Endothelial cell of umbilical vein (primary cell): ENCODE measurements at regions not wholly inside any gene's neighbourhood (a gene's known extent, or its start where the extent isn't known, plus 50 kb on each side); places are given as distances from the start of the nearest gene placed in this dataset.

Experiments used
- BruUV-seq: library from RNA; stranded (reverse); fragments of 400-500 nt; replicated peaks from 2 replicates; lab custom pipeline; 2021; lab: Mats Ljungman, UMichigan
- CTCF ChIA-PET: fragments of 300-600, 350-600 bp; sonication (Branson Sonifier 250); formaldehyde crosslinking; loops from one replicate; lab custom pipeline; 2021; ENCODE audit warnings: antibody characterized with exemption, inconsistent platforms; lab: Charles Lee
- POLR2A ChIA-PET: fragments of 300-600, 350-600 bp; sonication (Branson Sonifier 250); formaldehyde crosslinking; loops from one replicate; lab custom pipeline; 2021; ENCODE audit warnings: antibody characterized with exemption, inconsistent platforms; lab: Charles Lee
- DNase-seq: peaks from one replicate; pipeline ENCODE4 v3.0.0-alpha.2; 2011; ENCODE audit warnings: low read depth, low spot score
- FAIRE-seq: peaks from 2 replicates; lab custom pipeline; 2011; peaks lifted over from hg19 to GRCh38; lab: Jason Lieb, UNC
- H2AFZ ChIP-seq: 2 replicates; pipeline ENCODE4 v1.6.0; 2012; ENCODE audit warnings: low read depth, low read length, control low read depth, inconsistent platforms
- H3K27ac ChIP-seq: 2 replicates; pipeline ENCODE4 v1.5.1; 2011; ENCODE audit warnings: low read depth, mild to moderate bottlenecking, control low read depth, low read length, moderate library complexity; ENCODE audit not compliant: insufficient read depth
- H3K27me3 ChIP-seq, 2 experiments: 2 replicates each; pipeline versions ENCODE4 v1.6.0 to v1.6.1; 2011; ENCODE audit warnings: low read length in 2 of 2, mixed read lengths in 1 of 2; ENCODE audit not compliant: control insufficient read depth in 2 of 2, insufficient read depth in 2 of 2
- H3K36me3 ChIP-seq, 2 experiments: 2 replicates in 1 of 2; 3 replicates in 1 of 2; pipeline ENCODE4 v1.5.1; 2011; ENCODE audit warnings: low read length in 2 of 2, mild to moderate bottlenecking in 1 of 2, moderate library complexity in 1 of 2; ENCODE audit not compliant: control insufficient read depth in 2 of 2, insufficient read depth in 2 of 2; ENCODE audit errors: extremely low read depth in 1 of 2
- H3K4me1 ChIP-seq: 3 replicates; pipeline ENCODE4 v1.5.1; 2011; ENCODE audit warnings: mild to moderate bottlenecking, low read length; ENCODE audit not compliant: control insufficient read depth, insufficient read depth; ENCODE audit errors: extremely low read depth
- H3K4me2 ChIP-seq: 2 replicates; pipeline ENCODE4 v1.6.1; 2011; ENCODE audit warnings: low read length, control low read depth, mixed read lengths; ENCODE audit not compliant: insufficient read depth
- H3K4me3 ChIP-seq, 3 experiments: fragments of 200-600 bp in 1 of 3; sonication (generic), shearing (Covaris generic) in 1 of 3; replicated peaks in 1 of 3; 2 replicates each; pipeline ENCODE4 v1.5.1; 2011 to 2016; ENCODE audit warnings: control low read depth in 3 of 3, low read length in 3 of 3, mild to moderate bottlenecking in 2 of 3, inconsistent platforms in 1 of 3, low read depth in 1 of 3, moderate library complexity in 1 of 3; ENCODE audit not compliant: insufficient read depth in 1 of 3
- H3K79me2 ChIP-seq: 2 replicates; pipeline ENCODE4 v1.6.0; 2012; ENCODE audit warnings: low read length, inconsistent platforms; ENCODE audit not compliant: control insufficient read depth, insufficient read depth
- H3K9ac ChIP-seq: replicated peaks from 2 replicates; pipeline ENCODE3; 2011; ENCODE audit warnings: low read length, control low read depth; ENCODE audit not compliant: insufficient read depth; ENCODE audit errors: extremely low read depth
- H3K9me1 ChIP-seq: replicated peaks from 3 replicates; pipeline ENCODE4 v1.6.0; 2011; ENCODE audit warnings: mild to moderate bottlenecking, low read length; ENCODE audit not compliant: control insufficient read depth, insufficient read depth; ENCODE audit errors: extremely low read depth
- H3K9me3 ChIP-seq: replicated peaks from 2 replicates; pipeline ENCODE4 v1.5.1; 2012; ENCODE audit warnings: low read length, inconsistent platforms; ENCODE audit not compliant: control insufficient read depth, insufficient read depth
- H4K20me1 ChIP-seq: replicated peaks from 2 replicates; pipeline ENCODE3; 2011; ENCODE audit warnings: mild to moderate bottlenecking, low read length; ENCODE audit not compliant: control insufficient read depth, insufficient read depth; ENCODE audit errors: extremely low read depth
- EZH2 ChIP-seq: IDR thresholded peaks from 2 replicates; pipeline ENCODE4 v1.6.1; 2012; ENCODE audit warnings: borderline replicate concordance, low read depth, mild to moderate bottlenecking, moderate library complexity, low read length, inconsistent platforms; ENCODE audit not compliant: severe bottlenecking
- FOS ChIP-seq: IDR thresholded peaks from 2 replicates; pipeline ENCODE4 v1.6.1; 2011; ENCODE audit warnings: mild to moderate bottlenecking, low read length, moderate library complexity, borderline replicate concordance; ENCODE audit not compliant: insufficient read depth
- GATA2 ChIP-seq: IDR thresholded peaks from 2 replicates; pipeline ENCODE4 v1.7.0; 2011; ENCODE audit warnings: low read depth, mild to moderate bottlenecking, moderate library complexity, mixed read lengths, low read length; ENCODE audit not compliant: insufficient read length, insufficient read depth
- JUN ChIP-seq: IDR thresholded peaks from 2 replicates; pipeline ENCODE4 v1.6.1; 2011; ENCODE audit warnings: borderline replicate concordance, low read depth; ENCODE audit not compliant: insufficient read length, insufficient read depth
- MYC ChIP-seq: IDR thresholded peaks from one replicate; pipeline ENCODE4 v1.6.1; 2011; ENCODE audit warnings: mild to moderate bottlenecking, low read depth, low read length
- POLR2A ChIP-seq: IDR thresholded peaks from 2 replicates; pipeline ENCODE4 v1.6.1; 2012; ENCODE audit warnings: low read depth, mild to moderate bottlenecking, control low read depth, low read length
- POLR2AphosphoS5 ChIP-seq: IDR thresholded peaks from 2 replicates; pipeline ENCODE4 v1.6.1; 2012; ENCODE audit warnings: low read depth, mild to moderate bottlenecking, control low read depth, low read length, moderate library complexity; ENCODE audit not compliant: insufficient read depth
- dilution Hi-C: fragments of 300-500 bp; cut with MboI; formaldehyde crosslinking; loops from one replicate; pipeline ENCODE4 v1.15.0; 2019; ENCODE audit warnings: low sequenced_read_pairs; ENCODE audit not compliant: extremely low pct_ligation_motif_present
- intact Hi-C: fragments of 100-400 bp; cut with micrococcal nuclease; formaldehyde crosslinking; loops from one replicate; pipeline ENCODE4 v1.10.0; 2022
- TF ChIP-seq, protein P1 (sequence below): IDR thresholded peaks from 2 replicates; pipeline ENCODE4 v1.6.1; 2011; ENCODE audit not compliant: insufficient read depth, insufficient read length
- TF ChIP-seq, protein P2 (sequence below), 2 donors: IDR thresholded peaks; 1 replicate in 1 of 2; 2 replicates in 1 of 2; pipeline ENCODE4 v1.5.1; 2011; ENCODE audit warnings: low read length in 2 of 2, mild to moderate bottlenecking in 2 of 2, moderate library complexity in 2 of 2, control low read depth in 1 of 2, inconsistent platforms in 1 of 2, low read depth in 1 of 2; ENCODE audit not compliant: insufficient read depth in 1 of 2; ENCODE audit errors: extremely low read depth in 1 of 2

DNA sequence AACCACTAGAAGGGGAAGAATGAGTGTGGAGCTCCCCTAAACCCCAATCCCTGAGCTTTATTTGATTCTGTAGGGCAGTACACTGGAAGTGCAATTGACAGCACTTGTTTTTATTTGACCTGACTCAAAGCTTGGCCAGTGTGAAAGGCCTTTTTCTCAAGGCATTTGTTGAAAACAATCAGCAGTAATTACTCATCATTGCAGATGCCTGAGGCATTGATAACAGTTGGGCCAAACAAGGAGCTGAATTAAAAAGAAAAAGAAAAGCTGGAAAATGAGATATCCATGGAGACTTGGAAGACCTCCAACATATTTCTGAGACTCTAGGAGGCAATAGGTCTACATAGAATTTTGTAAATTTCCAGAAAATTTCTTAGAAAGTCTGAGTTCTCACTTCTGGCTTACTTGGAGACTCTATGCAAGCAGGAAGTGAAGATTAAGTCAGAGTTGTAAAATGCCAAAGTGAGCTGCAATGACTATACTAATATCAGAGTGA lies 200.8 kb upstream of the KCNJ16 start:
- peak; percentile 90 for FAIRE-seq
- Histone ChIP-seq H3K9me3 (no peaks in the 10 kb centered on the region), H3K9ac (no peak overlapping the region), H3K9me1 (no peaks in the 10 kb centered on the region), H3K27ac (peak overlapping the region; percentile 58), H3K79me2 (no peaks in the 10 kb centered on the region), H3K27me3 (no peaks in the 10 kb centered on the region), H3K4me3 (no peak overlapping the region), H4K20me1 (no peaks in the 10 kb centered on the region), H3K4me2 (peak overlapping the region; percentile 31), H2AFZ (no peak overlapping the region), H3K4me1 (peaks cover 55% of the 10 kb centered on the region), H3K36me3 (no peaks in the 10 kb centered on the region)
- intact Hi-C loops = loop anchor here (1.0 to 5.0 kb wide), 7 partner anchors 112 to 748 kb away; no protein-coding TSS in a partner anchor
- peak; percentile 92 for DNase-seq
- dilution Hi-C loops = no loop called here
- no TSS peak for BruUV-seq
- ChIA-PET CTCF (interaction anchor here (0.7 to 1.8 kb wide), 15 partner anchors 9 to 306 kb away, joined by 3 to 36 read pairs (median 4); partner anchors contain the start of gene KCNJ2), POLR2A (interaction anchor here (0.8 to 1.3 kb wide), 5 partner anchors 265 to 335 kb away, joined by 3 to 4 read pairs (median 3); partner anchors contain the start of gene KCNJ2)
- no peak for TF ChIP-seq MYC
- TF ChIP-seq POLR2AphosphoS5 = peak; percentile 52
- no peak for TF ChIP-seq POLR2A
- TF ChIP-seq, protein P1, sequence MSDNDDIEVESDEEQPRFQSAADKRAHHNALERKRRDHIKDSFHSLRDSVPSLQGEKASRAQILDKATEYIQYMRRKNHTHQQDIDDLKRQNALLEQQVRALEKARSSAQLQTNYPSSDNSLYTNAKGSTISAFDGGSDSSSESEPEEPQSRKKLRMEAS = no peak
- TF ChIP-seq JUN = peak; percentile 68
- TF ChIP-seq GATA2 = peak; percentile 77
- TF ChIP-seq, protein P2, sequence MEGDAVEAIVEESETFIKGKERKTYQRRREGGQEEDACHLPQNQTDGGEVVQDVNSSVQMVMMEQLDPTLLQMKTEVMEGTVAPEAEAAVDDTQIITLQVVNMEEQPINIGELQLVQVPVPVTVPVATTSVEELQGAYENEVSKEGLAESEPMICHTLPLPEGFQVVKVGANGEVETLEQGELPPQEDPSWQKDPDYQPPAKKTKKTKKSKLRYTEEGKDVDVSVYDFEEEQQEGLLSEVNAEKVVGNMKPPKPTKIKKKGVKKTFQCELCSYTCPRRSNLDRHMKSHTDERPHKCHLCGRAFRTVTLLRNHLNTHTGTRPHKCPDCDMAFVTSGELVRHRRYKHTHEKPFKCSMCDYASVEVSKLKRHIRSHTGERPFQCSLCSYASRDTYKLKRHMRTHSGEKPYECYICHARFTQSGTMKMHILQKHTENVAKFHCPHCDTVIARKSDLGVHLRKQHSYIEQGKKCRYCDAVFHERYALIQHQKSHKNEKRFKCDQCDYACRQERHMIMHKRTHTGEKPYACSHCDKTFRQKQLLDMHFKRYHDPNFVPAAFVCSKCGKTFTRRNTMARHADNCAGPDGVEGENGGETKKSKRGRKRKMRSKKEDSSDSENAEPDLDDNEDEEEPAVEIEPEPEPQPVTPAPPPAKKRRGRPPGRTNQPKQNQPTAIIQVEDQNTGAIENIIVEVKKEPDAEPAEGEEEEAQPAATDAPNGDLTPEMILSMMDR (IDR thresholded peaks at IDR 0.05; ENCODE audit: extremely low read depth in 1 of 2, insufficient read depth in 1 of 2, low read depth in 1 of 2, low read length in 2 of 2) = no peak
- TF ChIP-seq EZH2 = no peak
- TF ChIP-seq FOS = peak; percentile 77
